HG03196 (cell line): ENCODE measurements at regions not wholly inside any gene's neighbourhood (a gene's known extent, or its start where the extent isn't known, plus 50 kb on each side); places are given as distances from the start of the nearest gene placed in this dataset.

Source experiments
- ATAC-seq: cut with Tn5 transposase; IDR thresholded peaks from one replicate; pipeline ENCODE4 v1.9.1; 2021; ENCODE audit not compliant: unreplicated experiment

DNA sequence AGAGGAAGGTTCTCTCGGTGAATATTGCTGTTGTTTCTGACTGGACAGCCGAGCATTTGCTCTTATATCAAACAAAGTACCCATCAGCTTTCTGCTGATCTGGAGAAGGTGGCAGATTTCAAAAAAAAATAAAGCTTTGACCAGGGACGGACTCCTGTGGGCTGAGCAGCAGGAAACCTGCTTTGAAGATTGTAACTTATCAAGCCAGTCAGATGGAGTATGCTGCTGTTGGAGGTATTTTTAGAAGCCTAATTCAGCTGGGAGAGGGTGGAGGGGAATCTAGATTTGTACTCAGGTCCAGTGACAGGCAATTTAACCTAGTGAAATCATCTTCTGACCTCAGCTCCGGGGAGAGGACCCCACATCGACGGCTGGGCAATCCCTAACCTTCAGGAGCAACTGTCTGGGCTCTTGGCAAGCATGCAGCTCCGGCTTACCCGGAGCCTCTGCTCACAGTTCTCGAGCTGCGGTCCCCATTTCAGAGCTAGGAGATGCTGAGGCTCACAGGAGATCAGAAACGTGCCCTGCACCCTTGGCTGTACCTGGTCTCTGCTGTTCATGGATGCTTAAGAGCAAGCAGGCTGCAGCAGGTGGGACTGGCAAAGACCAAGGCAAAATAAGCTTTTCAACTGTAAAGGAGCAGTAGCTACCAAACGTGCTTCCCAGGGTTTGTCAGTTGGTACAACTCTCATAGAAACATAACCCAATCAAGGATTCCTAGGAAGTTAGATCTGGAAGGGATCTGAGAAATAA, 89.3 kb upstream of the ST8SIA2 start:
- ATAC-seq: no peak

DNA sequence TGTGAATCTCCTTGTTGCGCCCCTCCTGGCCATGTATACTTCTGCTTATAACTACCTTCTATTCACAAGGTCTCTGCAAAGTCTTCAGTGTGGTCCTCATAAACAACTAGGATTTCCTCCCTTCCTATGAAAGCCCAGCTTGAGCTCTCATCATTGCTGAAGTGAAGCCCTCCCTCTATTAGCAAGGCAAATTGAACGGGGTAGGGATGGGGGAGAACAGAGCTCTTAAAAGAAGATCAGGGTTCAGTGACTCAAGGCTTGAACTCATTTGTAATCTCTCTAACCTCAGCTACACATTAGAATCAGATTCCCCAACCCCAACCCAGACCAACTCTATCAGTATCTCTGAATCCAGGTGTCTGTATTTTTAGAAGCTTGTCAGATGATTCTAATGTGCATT, 88.3 kb upstream of the ST8SIA2 start:
- ATAC-seq: no peak

DNA sequence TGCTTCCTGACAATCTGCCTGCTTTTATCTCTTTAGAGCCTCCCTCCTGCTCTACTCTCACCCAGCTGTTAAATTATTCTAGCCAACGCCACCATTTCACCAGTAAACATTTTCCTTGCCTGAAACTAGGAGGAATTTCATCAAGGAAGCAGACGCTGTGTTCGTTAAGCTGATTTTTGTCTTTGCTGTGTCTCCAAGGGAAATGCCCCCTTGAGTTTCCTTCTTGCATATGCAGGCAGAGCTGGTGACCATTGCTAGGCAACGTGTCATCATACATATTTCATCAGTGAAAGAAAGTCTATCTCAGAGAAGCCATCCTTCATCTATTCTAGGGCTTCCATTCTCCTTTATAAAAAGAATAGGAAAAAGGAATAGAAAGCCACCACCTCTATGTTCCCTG, 87.0 kb upstream of the ST8SIA2 start:
- ATAC-seq: no peak

DNA sequence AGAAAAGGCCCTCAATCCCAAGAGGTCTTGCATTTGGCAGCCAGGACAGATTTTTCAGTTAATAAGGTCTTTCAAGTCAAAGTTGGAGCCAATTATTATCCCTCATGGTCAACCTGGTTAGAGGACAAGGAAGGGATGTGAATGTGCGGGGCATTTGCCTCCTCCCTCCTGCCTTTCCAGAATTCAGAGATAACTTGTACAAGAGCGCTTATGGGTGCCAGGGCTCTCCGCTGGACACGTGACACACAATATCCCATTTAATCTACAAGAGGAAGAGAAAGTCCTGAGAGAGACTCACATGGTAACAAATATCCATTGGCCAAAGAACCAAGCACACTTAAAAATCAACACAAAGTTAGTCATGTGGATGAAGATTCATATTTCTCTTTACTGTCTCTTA, 78.5 kb upstream of the ST8SIA2 start:
- ATAC-seq: no peak

DNA sequence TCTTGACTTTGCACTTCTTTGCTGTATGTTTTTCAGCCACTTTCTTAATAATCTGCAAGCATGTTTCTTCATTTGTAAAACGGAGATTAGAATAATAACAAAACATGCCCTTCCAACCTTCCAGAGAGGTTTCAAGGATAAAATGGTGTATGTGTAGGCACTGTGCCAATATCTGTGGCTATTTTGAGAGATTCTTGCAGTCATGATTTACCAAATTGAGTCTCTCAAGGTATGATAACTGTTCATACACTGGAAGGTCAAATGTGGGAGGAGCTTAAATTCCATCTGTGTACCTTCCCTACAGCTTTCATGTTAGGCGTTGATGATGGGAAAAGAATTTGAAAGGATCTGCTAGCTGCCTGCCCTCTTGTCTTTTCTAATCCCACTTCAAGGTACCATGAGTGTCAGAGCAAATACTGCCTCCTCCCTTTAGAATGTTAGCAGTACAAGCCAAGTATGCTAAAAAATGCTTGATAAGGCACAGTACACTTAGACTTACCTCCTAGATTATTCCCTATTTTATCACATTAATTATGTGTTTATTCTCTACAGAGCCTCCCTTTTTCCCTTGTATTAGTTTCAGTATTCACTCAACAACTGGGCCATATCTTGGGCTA, 78.0 kb upstream of the ST8SIA2 start:
- no peak for ATAC-seq

DNA sequence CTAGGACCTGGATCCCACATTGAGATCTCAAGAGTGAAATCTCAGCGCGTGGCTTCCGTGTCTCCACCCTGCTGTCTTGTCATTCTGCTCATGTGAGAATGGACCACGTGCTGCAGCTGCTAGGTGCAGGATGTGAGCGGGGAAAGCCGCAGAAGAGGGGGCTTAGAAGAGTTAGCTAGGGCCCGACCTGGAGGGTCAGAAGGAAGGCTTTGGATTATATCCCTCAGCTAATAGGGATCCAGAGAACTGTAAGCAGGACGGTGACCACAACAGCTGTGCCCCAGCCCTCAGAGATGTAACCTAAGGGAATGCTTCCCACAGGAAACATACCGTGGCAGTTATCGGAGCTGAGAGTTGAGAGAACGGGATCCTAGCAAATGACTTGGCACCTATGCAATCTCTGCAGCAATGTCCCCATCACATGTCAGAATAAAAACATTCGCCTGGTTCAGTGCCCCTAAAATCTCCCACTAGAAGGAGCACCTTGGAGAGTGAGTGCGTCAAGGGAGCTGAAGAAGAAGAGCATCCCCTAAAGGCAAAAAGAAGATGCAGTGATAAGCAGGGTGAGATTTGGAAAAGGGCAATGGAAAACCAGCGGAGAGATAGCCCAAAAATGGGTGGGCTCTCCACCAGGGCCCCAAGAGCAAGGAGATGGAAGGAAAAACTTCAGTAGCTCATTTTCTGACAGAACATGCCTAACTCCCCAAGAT, 76.9 kb upstream of the ST8SIA2 start:
- no peak for ATAC-seq

DNA sequence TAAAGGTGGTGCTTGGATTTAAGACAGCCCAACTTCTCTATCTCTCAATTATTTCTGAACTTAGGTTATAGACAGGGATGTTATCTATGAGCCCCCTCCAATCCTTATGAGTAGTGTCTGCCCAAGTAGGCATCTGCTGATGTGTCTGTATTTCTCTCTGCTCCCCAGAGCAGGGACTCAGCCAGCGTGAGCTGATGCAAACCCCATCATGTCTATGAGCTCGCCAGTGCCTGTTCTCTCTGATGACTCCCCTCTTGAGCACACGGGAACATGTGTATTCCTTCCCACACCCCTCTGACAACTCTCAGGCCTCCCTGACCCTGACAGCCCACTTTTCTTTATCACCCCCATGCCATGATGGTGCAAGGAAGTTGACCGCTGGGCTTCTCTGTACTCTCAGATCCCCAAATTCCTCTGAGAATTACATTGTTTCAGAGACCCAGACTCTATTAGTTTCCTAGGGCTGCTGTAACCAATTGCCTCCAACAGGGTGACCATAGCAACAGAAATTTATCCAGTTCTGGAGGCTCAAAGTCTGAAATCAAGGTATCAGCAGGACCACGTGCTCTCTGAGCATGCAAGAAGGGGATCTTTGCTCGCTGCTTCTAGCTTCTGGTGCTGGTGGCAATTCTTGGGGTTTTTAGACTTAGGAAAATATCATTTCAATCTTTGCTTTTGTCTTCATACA, 73.5 kb upstream of the ST8SIA2 start:
- ATAC-seq: no peak

DNA sequence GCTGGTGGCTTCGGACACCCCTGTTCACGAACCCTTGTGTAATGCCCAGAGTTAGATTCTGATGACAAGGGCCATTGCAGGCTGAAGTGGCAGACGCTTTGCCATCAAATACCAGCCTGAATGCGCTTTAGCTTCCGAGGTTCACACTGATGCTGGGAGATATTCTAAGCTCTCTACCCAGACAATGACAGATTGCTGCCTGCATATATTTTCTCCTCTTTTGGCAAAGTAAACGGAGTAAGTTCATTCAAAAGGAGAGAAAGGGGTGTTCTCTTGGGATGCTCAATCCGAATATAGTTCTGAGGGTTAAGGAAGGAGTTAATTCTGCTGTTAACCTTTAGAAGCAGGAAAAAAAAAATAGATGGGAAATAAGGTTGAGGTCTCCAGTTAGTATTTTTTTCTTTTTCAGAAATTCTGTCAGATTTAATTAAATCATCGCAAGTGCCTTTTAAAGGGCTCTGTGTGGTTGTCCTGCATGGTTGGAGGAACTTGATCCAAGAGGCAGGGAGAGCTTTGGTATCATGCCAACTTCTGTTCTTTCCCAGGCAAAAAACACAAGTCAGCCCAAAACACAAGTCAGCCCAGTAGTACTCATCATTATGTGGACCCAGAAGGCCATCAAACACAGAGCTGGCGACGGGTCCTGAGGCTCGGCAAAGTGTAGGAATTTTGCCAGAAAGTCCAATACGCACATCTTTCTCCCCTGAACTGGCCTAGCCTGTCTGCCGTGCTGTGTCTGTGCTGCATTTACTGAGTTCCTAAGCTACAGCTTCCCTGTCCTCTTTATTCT, 70.9 kb upstream of the ST8SIA2 start:
- no peak for ATAC-seq

DNA sequence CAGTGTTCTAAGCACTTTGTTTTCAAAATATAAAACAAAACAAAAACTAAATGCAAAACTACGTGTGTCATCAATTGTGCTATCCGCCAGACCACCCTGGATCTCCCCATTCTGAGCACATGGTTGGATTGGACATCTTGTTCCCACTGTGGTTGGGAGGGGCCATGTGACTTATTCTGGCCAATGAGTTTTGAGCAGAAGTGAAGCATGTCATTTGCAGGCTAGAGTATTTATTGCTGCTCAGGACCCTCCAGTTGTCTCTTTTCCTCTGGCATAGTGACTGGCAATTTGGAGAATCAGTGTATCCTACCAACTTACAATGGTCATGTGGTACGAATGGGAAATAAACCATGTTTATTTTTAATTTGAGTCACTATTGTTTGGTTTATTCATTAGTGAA, 70.2 kb upstream of the ST8SIA2 start:
- no peak for ATAC-seq

DNA sequence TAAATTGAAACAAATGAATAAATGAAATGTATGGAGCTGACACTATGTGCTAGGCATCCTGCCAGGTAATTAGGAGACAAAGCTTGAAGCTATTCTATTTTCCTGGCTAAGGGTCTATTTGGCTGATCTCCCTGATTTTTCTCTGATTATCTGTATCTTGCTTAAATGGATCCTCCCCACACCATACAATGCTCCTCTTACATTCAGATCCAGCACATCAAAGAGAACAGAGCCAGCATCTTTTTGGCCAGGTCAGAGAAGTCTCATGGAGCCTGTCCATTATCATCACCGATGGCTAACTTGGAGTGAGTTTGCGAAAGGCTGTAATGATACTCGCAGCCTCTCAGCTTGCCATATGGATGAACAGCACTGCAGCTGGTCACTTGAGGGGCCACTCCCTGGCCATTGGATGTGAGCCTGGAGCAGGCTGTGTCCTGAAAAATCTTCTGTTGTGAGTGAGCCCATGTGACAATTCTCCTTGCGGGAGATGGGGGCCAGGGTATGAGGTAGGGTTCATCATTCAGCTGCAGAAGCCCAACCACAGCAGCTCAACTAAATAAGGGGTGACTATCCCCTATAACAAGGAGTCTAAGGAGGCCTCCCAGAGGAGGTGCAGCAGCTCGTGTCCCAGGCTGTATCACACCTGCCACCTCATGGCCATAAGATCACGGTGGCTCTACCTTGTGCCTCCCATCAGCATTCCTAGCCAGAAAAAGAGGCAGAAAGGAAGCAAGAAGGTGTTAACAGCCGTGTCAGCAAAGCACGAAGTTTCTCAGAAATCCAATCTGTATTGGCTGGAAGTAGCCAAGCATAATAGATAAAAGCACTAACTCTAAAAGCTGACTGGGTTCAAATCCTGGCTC, 69.3 kb upstream of the ST8SIA2 start:
- ATAC-seq: no peak

DNA sequence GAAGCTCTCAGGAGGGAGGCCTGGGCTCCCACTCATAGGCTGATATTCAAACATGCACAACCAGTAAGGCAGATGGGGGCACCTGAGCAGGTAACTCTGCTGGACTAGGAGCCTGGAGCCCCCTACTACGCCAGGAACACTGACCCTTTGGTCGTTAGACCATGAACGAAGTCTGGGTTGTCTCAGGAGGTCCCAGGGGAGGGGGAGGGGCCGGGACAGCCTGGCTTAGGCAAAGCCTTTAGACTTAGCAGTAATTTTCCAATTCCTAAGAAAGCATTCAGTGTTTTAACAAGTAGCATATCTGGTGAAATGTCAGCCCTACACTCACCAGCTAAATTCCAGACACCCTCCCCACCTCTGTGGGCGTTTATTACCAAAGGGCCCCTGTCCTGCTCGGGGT, 67.4 kb upstream of the ST8SIA2 start:
- no peak for ATAC-seq

DNA sequence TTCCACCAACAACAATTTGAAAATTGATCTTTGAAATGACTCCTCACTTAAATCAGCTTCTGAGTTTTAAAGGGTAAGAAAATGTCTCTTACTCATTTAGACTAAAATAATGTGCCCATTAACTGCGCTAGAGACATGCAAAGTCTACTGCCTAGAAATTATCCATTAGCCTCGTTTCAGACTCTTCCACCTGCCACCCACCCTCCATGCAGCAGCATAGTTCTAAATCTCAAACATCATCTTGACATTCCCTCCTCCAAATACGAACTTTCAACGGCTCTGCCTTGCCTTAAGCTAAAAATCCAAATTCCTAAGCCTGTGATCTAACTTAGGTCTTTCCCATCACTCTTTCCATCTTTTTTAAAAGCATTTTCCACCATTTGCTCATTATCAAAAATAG, 66.6 kb upstream of the ST8SIA2 start:
- no peak for ATAC-seq

DNA sequence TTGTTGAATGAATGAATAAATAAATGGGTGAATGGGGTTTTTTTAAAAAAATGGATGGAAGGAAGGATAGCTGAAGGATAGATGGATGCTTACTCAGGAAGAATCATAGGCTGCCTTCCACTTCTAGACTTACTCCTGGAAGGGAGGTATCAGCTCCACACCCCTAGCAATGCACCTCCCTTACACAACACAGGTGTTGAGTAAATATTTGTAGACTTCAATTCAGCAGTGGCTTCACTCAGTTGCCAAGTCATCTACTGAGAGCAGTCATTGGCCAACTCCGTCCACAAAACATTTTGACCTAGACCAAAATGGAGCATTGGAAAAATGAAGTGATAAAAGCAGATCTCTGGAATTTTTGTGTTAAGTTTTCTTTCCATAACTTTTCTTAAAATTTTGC, 65.5 kb upstream of the ST8SIA2 start:
- ATAC-seq: no peak

DNA sequence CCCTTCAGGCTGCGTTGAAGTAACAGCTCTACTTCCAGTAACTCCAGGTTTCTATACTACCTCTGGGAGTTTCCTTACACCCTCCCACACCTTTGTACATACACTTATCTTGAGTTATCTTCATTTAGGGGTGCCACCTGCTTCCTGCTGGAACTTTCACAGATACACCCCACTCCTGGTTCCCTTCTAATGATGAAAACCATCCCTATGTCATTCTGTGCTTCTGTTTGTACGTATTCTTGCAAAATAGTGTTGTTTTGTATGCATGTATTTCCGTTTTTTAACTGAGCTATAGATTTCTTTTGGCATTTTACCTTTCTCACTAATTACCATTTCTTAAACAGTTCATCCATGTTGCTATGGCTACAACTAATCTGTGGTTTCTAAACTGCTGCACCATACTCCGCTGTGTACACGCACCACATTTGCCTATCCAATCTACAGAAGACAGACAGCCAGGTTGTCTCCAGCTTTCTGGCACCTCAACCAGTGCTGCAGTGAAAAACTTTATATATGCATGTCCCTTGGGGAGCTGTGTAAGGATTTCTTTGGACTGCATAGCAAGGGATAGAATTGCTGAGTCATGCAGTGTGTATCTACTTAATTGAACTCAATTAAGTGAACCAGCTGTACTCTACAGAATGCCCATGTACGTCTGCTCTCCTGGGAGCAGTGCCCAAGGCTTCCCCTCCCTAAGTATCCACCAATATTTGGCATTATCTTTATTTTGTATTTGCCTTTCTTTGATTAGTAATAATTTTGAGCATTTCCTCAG, 61.4 kb upstream of the ST8SIA2 start:
- ATAC-seq: no peak

DNA sequence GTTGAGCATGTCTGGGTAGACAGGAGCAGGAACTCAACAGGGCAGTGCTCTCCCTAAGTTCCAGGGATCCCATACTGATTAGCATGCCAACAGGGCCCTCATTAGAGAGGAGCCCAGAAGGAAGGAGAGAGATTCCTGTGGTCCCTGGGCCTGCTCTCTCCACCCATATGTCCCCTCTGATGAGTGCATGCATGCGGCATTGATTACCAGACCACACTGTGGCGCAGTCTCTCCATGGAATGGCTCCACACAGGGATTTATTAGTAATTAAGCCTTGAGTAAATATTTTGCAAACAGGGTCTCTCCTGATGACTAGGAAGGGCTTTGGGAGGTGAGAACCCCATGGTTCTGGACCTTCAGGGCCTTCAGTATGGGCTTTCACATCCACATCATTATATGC, 60.0 kb upstream of the ST8SIA2 start:
- ATAC-seq: no peak

DNA sequence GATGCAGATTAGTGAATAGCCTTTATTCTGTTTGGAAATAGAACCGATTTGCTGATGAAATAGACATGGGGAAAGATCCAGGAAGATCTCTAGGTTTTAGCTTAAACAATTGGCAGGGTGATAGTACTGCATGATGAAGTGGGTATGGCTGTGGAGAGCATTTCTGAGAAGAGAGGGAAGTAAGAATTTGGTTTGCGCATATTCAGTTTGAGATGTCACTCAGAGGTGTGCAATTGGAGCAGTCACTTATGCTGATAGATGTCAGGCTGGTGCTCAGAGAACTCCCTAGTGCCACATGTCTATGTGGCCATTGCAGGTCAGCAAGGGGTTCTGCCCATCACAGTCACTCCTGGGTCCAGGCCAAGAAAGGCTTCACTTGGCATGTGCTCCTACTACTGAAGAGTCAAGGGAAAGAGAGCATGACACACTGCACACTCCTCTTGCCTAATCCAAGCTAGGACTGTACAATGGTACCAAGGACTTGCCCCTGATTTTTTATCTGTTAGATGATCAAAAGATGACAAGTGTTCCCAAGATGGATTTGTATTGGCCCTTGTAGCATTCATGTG, 57.2 kb upstream of the ST8SIA2 start:
- no peak for ATAC-seq

DNA sequence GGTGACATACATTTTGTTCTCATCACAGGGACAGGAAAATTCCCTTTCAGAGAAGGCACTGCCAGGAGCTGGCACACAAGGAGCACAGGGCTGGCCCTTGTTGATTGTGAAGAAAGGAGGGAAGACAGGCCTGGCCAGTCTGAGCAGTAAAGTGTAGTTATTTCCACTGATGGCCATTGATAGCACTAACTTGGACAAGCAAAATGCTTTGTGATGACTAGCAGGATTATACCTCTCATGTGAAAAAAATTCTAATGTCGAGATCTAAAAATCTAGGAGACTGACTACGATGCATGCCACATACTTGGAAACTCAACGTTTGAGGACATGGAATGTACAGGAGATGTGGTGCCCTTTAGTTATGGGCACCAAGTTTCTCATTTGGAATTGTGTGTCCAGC, 54.3 kb upstream of the ST8SIA2 start:
- no peak for ATAC-seq
